HUES6 (cell line): ENCODE measurements at regions not wholly inside any gene's neighbourhood (a gene's known extent, or its start where the extent isn't known, plus 50 kb on each side); places are given as distances from the start of the nearest gene placed in this dataset.
"Not testable (repeated sequence)": the region's sequence is repeated elsewhere in the genome, so short reads cannot be mapped to it uniquely, and the experiment has no call there.

Source experiments
- H3K27ac ChIP-seq: 2 replicates; pipeline ENCODE4 v1.7.0; 2013; ENCODE audit warnings: low read depth, mild to moderate bottlenecking, low read length, inconsistent platforms
- H3K27me3 ChIP-seq: 2 replicates; pipeline ENCODE4 v1.6.1; 2013; ENCODE audit warnings: low read length; ENCODE audit not compliant: control insufficient read depth, insufficient read depth
- H3K36me3 ChIP-seq: 2 replicates; pipeline ENCODE4 v1.6.1; 2013; ENCODE audit warnings: low read length; ENCODE audit not compliant: control insufficient read depth, insufficient read depth
- H3K4me1 ChIP-seq: 2 replicates; pipeline ENCODE4 v1.6.1; 2013; ENCODE audit warnings: low read length; ENCODE audit not compliant: control insufficient read depth, insufficient read depth
- H3K4me3 ChIP-seq: 2 replicates; pipeline ENCODE4 v1.5.1; 2013; ENCODE audit warnings: low read depth, low read length
- H3K9ac ChIP-seq: one replicate; pipeline ENCODE4 v1.6.1; 2013; ENCODE audit warnings: mild to moderate bottlenecking, low read length
- H3K9me3 ChIP-seq: 2 replicates; pipeline ENCODE4 v1.6.1; 2013; ENCODE audit warnings: low read depth, low read length; ENCODE audit not compliant: control insufficient read depth, insufficient read depth

- H3K36me3 ChIP-seq, H3K4me1 ChIP-seq, H3K4me3 ChIP-seq, H3K9me3 ChIP-seq, H3K27ac ChIP-seq, H3K27me3 ChIP-seq, H3K9ac ChIP-seq: not testable (repeated sequence)
Observed at GRCh38 chr7:6965051-6965450, 139.0 kb upstream of the CCZ1B start.

GRCh38 chr7:6970180-6970579 is 144.1 kb upstream of the CCZ1B start:
- not testable (repeated sequence) for H3K9me3 ChIP-seq, H3K27me3 ChIP-seq, H3K4me3 ChIP-seq, H3K4me1 ChIP-seq, H3K9ac ChIP-seq, H3K27ac ChIP-seq, H3K36me3 ChIP-seq

- H3K9ac ChIP-seq, H3K27ac ChIP-seq, H3K4me3 ChIP-seq, H3K27me3 ChIP-seq, H3K4me1 ChIP-seq, H3K36me3 ChIP-seq: not testable (repeated sequence)
- peaks cover 16% of the 10 kb centered on the region for H3K9me3 ChIP-seq
Observed at GRCh38 chr7:6974876-6975275, 148.8 kb upstream of the CCZ1B start.

GRCh38 chr7:6975346-6975745 is 149.3 kb upstream of the CCZ1B start:
- H3K27me3 ChIP-seq, H3K9ac ChIP-seq, H3K4me1 ChIP-seq, H3K27ac ChIP-seq, H3K4me3 ChIP-seq, H3K36me3 ChIP-seq: not testable (repeated sequence)
- H3K9me3 ChIP-seq, result peaks cover 16% of the 10 kb centered on the region

- not testable (repeated sequence) for H3K4me1 ChIP-seq, H3K36me3 ChIP-seq, H3K4me3 ChIP-seq, H3K27me3 ChIP-seq, H3K9ac ChIP-seq, H3K27ac ChIP-seq
- H3K9me3 ChIP-seq, result peaks cover 16% of the 10 kb centered on the region
Observed at GRCh38 chr7:6977368-6977767, 151.3 kb upstream of the CCZ1B start.

GRCh38 chr7:6978326-6978725 is 152.3 kb upstream of the CCZ1B start:
- H3K9ac ChIP-seq, H3K4me1 ChIP-seq, H3K27ac ChIP-seq, H3K4me3 ChIP-seq, H3K36me3 ChIP-seq, H3K27me3 ChIP-seq: not testable (repeated sequence)
- H3K9me3 ChIP-seq, result peaks cover 16% of the 10 kb centered on the region

GRCh38 chr7:6979456-6979855 is 153.4 kb upstream of the CCZ1B start:
- not testable (repeated sequence) for H3K4me1 ChIP-seq, H3K27ac ChIP-seq, H3K36me3 ChIP-seq, H3K4me3 ChIP-seq, H3K9ac ChIP-seq, H3K27me3 ChIP-seq
- peaks cover 16% of the 10 kb centered on the region for H3K9me3 ChIP-seq

- H3K27me3 ChIP-seq, H3K36me3 ChIP-seq, H3K4me3 ChIP-seq, H3K9ac ChIP-seq, H3K4me1 ChIP-seq, H3K27ac ChIP-seq: not testable (repeated sequence)
- H3K9me3 ChIP-seq, result peaks cover 14% of the 10 kb centered on the region
Observed at GRCh38 chr7:6982375-6982774, 156.3 kb upstream of the CCZ1B start.

- not testable (repeated sequence) for H3K4me3 ChIP-seq, H3K27ac ChIP-seq, H3K4me1 ChIP-seq, H3K36me3 ChIP-seq, H3K9ac ChIP-seq, H3K9me3 ChIP-seq, H3K27me3 ChIP-seq
Observed at GRCh38 chr7:6986892-6987291, 160.8 kb upstream of the CCZ1B start.

- H3K9me3 ChIP-seq, H3K36me3 ChIP-seq, H3K27me3 ChIP-seq, H3K27ac ChIP-seq, H3K4me1 ChIP-seq, H3K9ac ChIP-seq, H3K4me3 ChIP-seq: not testable (repeated sequence)
Observed at GRCh38 chr7:6988608-6989007, 162.5 kb upstream of the CCZ1B start.

- H3K4me3 ChIP-seq, H3K9me3 ChIP-seq, H3K27me3 ChIP-seq, H3K4me1 ChIP-seq, H3K9ac ChIP-seq, H3K36me3 ChIP-seq, H3K27ac ChIP-seq: not testable (repeated sequence)
Observed at GRCh38 chr7:6989968-6990367, 163.9 kb upstream of the CCZ1B start.

- not testable (repeated sequence) for H3K4me1 ChIP-seq, H3K9ac ChIP-seq, H3K27ac ChIP-seq, H3K9me3 ChIP-seq, H3K36me3 ChIP-seq, H3K4me3 ChIP-seq, H3K27me3 ChIP-seq
Observed at GRCh38 chr7:6990426-6991152, 164.5 kb upstream of the CCZ1B start.
